ENCODE measurements at regions not wholly inside any gene's neighbourhood (a gene's known extent, or its start where the extent isn't known, plus 50 kb on each side); places are given as distances from the start of the nearest gene placed in this dataset.

DNA sequence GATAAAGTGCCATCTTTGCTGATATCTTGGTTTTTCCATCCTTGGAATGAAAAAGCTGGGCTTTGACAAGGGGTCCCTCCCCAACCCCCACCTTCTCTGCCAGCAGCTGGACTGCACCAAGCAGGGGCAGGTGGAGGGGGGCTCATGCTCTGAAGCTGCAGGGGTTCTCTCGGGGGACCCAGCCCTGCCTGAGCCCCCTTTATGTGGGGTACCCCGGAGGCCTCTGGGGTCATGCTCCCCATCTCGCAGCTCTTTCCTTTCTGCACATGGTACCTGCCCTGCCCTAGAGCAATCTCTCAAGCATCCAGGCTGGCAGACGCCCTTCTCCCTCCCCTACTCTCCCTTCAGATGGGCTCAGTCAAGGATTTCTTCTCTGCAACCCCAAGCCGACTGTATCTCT, 146.7 kb upstream of the PTPN1 start:
- Histone ChIP-seq H4K20me1 (ENCODE audit: insufficient read depth, low read length) (peaks cover 10% of the 10 kb centered on the region), H3K4me2 (ENCODE audit: insufficient read depth, low read length) (no peak overlapping the region), H3K9me3 (ENCODE audit: insufficient read depth, low read length, severe bottlenecking) (no peaks in the 10 kb centered on the region), H3K36me3 (ENCODE audit: insufficient read depth, low read length) (no peaks in the 10 kb centered on the region), H3K27me3 (ENCODE audit: insufficient read depth, low read length, poor library complexity) (no peaks in the 10 kb centered on the region), H3K27ac (ENCODE audit: low read length) (no peak overlapping the region), H3K9ac (ENCODE audit: low read depth, low read length) (no peak overlapping the region), H3K4me3 (ENCODE audit: low read depth in 1 of 2, low read length in 2 of 2) (no peak overlapping the region), H3K79me2 (ENCODE audit: insufficient read depth, low read length) (no peaks in the 10 kb centered on the region), H2AFZ (ENCODE audit: low read depth, low read length) (no peak overlapping the region), H3K4me1 (ENCODE audit: insufficient read depth, low read length) (peaks cover 14% of the 10 kb centered on the region)
- TF ChIP-seq, protein P1, sequence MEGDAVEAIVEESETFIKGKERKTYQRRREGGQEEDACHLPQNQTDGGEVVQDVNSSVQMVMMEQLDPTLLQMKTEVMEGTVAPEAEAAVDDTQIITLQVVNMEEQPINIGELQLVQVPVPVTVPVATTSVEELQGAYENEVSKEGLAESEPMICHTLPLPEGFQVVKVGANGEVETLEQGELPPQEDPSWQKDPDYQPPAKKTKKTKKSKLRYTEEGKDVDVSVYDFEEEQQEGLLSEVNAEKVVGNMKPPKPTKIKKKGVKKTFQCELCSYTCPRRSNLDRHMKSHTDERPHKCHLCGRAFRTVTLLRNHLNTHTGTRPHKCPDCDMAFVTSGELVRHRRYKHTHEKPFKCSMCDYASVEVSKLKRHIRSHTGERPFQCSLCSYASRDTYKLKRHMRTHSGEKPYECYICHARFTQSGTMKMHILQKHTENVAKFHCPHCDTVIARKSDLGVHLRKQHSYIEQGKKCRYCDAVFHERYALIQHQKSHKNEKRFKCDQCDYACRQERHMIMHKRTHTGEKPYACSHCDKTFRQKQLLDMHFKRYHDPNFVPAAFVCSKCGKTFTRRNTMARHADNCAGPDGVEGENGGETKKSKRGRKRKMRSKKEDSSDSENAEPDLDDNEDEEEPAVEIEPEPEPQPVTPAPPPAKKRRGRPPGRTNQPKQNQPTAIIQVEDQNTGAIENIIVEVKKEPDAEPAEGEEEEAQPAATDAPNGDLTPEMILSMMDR (IDR thresholded peaks at IDR 0.05; ENCODE audit: borderline replicate concordance, extremely low read depth, low read length, poor library complexity, severe bottlenecking) = no peak
- no peak for TF ChIP-seq EZH2 (IDR thresholded peaks at IDR 0.05; ENCODE audit: borderline replicate concordance, low read depth, low read length, severe bottlenecking)
- DNase-seq (no peak), ATAC-seq (ENCODE audit: insufficient read depth, low read depth) (no peak)

DNA sequence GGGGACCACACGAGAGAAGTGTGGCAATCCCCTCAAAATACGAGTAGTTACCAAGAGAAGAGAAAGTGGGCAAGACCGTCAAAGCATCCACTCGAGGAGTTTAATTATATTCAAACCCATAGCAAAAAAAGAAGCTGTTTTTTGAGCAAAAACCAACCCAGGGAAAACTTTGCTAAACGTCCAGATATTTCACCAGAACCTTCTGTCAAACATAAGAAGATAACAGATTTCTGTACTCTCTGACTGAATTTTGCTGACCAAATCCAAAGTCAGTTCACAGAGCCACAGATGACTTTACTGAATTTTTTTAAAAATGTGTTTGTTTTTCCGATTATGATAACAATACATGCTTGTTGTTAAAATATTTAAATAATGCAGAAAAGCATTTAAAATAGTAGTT, 145.6 kb upstream of the PTPN1 start:
- H3K4me3 ChIP-seq (ENCODE audit: low read depth in 1 of 2, low read length in 2 of 2) = no peak overlapping the region
- no peak overlapping the region for H2AFZ ChIP-seq (ENCODE audit: low read depth, low read length)
- no peak overlapping the region for H3K4me2 ChIP-seq (ENCODE audit: insufficient read depth, low read length)
- H3K9ac ChIP-seq (ENCODE audit: low read depth, low read length) = no peak overlapping the region
- no peaks in the 10 kb centered on the region for H3K9me3 ChIP-seq (ENCODE audit: insufficient read depth, low read length, severe bottlenecking)
- H3K27me3 ChIP-seq (ENCODE audit: insufficient read depth, low read length, poor library complexity) = no peaks in the 10 kb centered on the region
- no peaks in the 10 kb centered on the region for H3K79me2 ChIP-seq (ENCODE audit: insufficient read depth, low read length)
- ATAC-seq (ENCODE audit: insufficient read depth, low read depth) = no peak
- TF ChIP-seq, protein P1 (IDR thresholded peaks at IDR 0.05; ENCODE audit: borderline replicate concordance, extremely low read depth, low read length, poor library complexity, severe bottlenecking) = no peak
- TF ChIP-seq EZH2 (IDR thresholded peaks at IDR 0.05; ENCODE audit: borderline replicate concordance, low read depth, low read length, severe bottlenecking) = no peak
- no peaks in the 10 kb centered on the region for H3K36me3 ChIP-seq (ENCODE audit: insufficient read depth, low read length)
- H3K4me1 ChIP-seq (ENCODE audit: insufficient read depth, low read length) = peaks cover 14% of the 10 kb centered on the region
- H4K20me1 ChIP-seq (ENCODE audit: insufficient read depth, low read length) = peaks cover 10% of the 10 kb centered on the region
- no peak overlapping the region for H3K27ac ChIP-seq (ENCODE audit: low read length)
- DNase-seq = no peak

GRCh38 chr20:50366270-50367103, 143.7 kb upstream of the PTPN1 start:
- Histone ChIP-seq H3K79me2 (ENCODE audit: insufficient read depth, low read length) (no peaks in the 10 kb centered on the region), H3K9me3 (ENCODE audit: insufficient read depth, low read length, severe bottlenecking) (no peaks in the 10 kb centered on the region), H3K4me2 (ENCODE audit: insufficient read depth, low read length) (peak overlapping the region; percentile 39), H3K4me1 (ENCODE audit: insufficient read depth, low read length) (peaks cover 14% of the 10 kb centered on the region), H3K9ac (ENCODE audit: low read depth, low read length) (no peak overlapping the region), H4K20me1 (ENCODE audit: insufficient read depth, low read length) (peaks cover 3% of the 10 kb centered on the region; the same call in 1 of the 2 replicates), H2AFZ (ENCODE audit: low read depth, low read length) (no peak overlapping the region), H3K4me3 (ENCODE audit: low read depth in 1 of 2, low read length in 2 of 2) (peak overlapping the region in 1 of 2 experiments; percentile 10; a peak in 1 of 4 replicates), H3K36me3 (ENCODE audit: insufficient read depth, low read length) (no peaks in the 10 kb centered on the region), H3K27ac (ENCODE audit: low read length) (no peak overlapping the region), H3K27me3 (ENCODE audit: insufficient read depth, low read length, poor library complexity) (no peaks in the 10 kb centered on the region)
- peak; percentile 81 for DNase-seq
- ATAC-seq (ENCODE audit: insufficient read depth, low read depth) = peak; percentile 98
- TF ChIP-seq EZH2 (IDR thresholded peaks at IDR 0.05; ENCODE audit: borderline replicate concordance, low read depth, low read length, severe bottlenecking) = no peak
- TF ChIP-seq, protein P1 (IDR thresholded peaks at IDR 0.05; ENCODE audit: borderline replicate concordance, extremely low read depth, low read length, poor library complexity, severe bottlenecking) = no peak

Measured in DND-41 (cell line).